ENCODE measurements at regions not wholly inside any gene's neighbourhood (a gene's known extent, or its start where the extent isn't known, plus 50 kb on each side); places are given as distances from the start of the nearest gene placed in this dataset.

DNA sequence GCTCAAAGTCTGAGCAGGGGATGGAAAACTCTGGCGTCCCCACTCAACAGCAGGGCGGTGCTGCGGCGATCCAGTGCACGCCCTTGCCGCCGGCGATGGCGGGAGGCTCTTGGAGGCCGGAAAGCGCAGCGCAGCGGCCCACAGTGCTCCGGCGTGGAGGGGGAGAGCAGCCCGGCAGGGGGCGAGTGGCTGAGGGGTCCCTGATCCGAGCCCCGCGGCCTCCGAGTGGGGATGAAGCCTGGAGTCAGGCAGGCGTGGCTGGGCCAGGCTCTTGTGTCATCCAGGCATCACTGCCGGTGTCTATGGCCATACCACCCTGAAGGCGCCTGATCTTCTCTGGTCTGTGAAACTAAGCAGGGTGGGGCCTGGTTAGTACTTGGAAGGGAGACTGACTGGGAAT, 183.1 kb downstream of the ALG10 start:
- Histone ChIP-seq H3K27ac (no peak overlapping the region), H3K27me3 (no peaks in the 10 kb centered on the region), H3K4me1 (no peaks in the 10 kb centered on the region), H3K36me3 (no peaks in the 10 kb centered on the region), H3K9me3 (peaks cover 0 to 12% (median 0%) of the 10 kb centered on the region in 4 donors), H3K4me3 (no peak overlapping the region)
- no peak for DNase-seq
- TF ChIP-seq EP300 (IDR thresholded peaks at IDR 0.05) (no peak), POLR2AphosphoS5 (IDR thresholded peaks at IDR 0.05) (no peak), POLR2A (IDR thresholded peaks at IDR 0.05) (no peak)
- TF ChIP-seq, protein P1, sequence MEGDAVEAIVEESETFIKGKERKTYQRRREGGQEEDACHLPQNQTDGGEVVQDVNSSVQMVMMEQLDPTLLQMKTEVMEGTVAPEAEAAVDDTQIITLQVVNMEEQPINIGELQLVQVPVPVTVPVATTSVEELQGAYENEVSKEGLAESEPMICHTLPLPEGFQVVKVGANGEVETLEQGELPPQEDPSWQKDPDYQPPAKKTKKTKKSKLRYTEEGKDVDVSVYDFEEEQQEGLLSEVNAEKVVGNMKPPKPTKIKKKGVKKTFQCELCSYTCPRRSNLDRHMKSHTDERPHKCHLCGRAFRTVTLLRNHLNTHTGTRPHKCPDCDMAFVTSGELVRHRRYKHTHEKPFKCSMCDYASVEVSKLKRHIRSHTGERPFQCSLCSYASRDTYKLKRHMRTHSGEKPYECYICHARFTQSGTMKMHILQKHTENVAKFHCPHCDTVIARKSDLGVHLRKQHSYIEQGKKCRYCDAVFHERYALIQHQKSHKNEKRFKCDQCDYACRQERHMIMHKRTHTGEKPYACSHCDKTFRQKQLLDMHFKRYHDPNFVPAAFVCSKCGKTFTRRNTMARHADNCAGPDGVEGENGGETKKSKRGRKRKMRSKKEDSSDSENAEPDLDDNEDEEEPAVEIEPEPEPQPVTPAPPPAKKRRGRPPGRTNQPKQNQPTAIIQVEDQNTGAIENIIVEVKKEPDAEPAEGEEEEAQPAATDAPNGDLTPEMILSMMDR (IDR thresholded peaks at IDR 0.05), result no peak
- WGBS, 5 donors, result 91 to 94% (median 91%) methylated on average over 21 to 24 of the region's 24 CpGs
- intact Hi-C loops (cut with DNase I; ENCODE audit: low total_unique reads), result no loop called here

DNA sequence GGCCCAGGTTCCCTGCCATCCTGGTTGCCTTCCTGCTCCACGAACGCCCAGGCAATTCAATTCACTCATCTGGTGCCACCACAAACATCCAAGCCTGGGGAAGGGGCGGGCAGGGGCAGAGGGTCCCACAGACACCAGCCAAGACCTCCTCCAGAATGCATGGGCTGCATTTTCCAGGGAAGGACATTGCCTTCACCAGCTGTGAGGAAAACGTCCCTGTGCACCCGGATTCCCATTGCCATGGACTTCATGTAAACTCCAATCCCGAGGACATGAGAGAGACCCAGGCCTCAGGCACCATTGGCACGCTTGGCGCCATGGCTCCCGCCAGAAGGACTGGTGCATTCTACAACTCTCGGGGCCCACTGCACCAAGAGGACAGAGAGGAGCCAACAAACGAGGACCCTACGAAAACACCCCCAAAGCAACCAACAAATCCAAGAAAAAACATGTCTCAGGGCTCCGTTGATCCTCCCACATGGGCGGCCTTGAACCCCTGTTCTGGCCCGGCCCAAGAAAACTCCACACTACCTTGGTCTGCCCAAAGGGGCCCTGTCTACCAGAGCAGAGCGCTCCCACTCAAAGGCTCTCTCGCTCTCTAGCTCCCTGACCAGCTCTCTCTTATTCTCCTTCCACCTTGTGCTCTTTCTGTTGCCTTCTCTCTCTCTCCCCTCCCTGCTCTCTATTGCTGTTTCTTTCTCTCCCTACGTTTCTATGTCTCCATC, 183.9 kb downstream of the ALG10 start:
- TF ChIP-seq POLR2AphosphoS5 (IDR thresholded peaks at IDR 0.05) (no peak), POLR2A (IDR thresholded peaks at IDR 0.05) (no peak), EP300 (IDR thresholded peaks at IDR 0.05) (no peak)
- TF ChIP-seq, protein P1 (IDR thresholded peaks at IDR 0.05), result no peak

DNA sequence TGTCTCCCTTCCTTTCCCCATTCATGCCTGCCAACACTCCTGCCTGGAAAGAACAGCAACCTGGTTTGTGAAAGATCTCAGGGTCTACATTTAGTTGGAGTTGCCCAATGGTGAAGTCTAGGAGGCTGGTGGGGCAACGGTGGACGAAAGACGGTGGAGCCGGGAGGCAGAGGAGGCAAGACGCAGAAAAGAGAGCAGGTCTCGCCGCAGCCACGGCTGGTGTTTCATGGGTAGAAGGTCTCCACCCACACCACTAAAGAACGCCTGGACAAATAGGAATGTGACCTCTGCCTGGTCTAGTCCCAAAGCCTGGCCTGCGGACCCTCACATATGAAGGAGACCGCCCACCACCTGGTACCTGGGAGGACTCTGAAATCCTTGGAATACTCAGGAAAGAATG, 185.6 kb downstream of the ALG10 start:
- Histone ChIP-seq H3K4me3 (no peak overlapping the region), H3K36me3 (no peaks in the 10 kb centered on the region), H3K9me3 (peaks cover 0 to 24% (median 0%) of the 10 kb centered on the region in 4 donors), H3K27me3 (no peaks in the 10 kb centered on the region), H3K4me1 (no peaks in the 10 kb centered on the region), H3K27ac (no peak overlapping the region)
- intact Hi-C loops (cut with DNase I; ENCODE audit: low total_unique reads), result no loop called here
- 89 to 97% (median 93%) methylated on average over 11 of the region's 11 CpGs for WGBS, 5 donors
- TF ChIP-seq EP300 (IDR thresholded peaks at IDR 0.05) (no peak), POLR2AphosphoS5 (IDR thresholded peaks at IDR 0.05) (no peak), POLR2A (IDR thresholded peaks at IDR 0.05) (no peak)
- TF ChIP-seq, protein P1 (IDR thresholded peaks at IDR 0.05), result no peak
- no peak for DNase-seq

More for the DNA sequence above, 183.9 kb downstream of the ALG10 start:
- intact Hi-C loops (cut with DNase I; ENCODE audit: low total_unique reads), result no loop called here
- Histone ChIP-seq H3K9me3 (peaks cover 0 to 20% (median 0%) of the 10 kb centered on the region in 4 donors), H3K27ac (no peak overlapping the region), H3K36me3 (no peaks in the 10 kb centered on the region), H3K4me3 (no peak overlapping the region), H3K27me3 (no peaks in the 10 kb centered on the region), H3K4me1 (no peaks in the 10 kb centered on the region)
- no peak for DNase-seq
- 70 to 76% (median 71%) methylated on average over 16 to 18 of the region's 18 CpGs for WGBS, 5 donors

DNA sequence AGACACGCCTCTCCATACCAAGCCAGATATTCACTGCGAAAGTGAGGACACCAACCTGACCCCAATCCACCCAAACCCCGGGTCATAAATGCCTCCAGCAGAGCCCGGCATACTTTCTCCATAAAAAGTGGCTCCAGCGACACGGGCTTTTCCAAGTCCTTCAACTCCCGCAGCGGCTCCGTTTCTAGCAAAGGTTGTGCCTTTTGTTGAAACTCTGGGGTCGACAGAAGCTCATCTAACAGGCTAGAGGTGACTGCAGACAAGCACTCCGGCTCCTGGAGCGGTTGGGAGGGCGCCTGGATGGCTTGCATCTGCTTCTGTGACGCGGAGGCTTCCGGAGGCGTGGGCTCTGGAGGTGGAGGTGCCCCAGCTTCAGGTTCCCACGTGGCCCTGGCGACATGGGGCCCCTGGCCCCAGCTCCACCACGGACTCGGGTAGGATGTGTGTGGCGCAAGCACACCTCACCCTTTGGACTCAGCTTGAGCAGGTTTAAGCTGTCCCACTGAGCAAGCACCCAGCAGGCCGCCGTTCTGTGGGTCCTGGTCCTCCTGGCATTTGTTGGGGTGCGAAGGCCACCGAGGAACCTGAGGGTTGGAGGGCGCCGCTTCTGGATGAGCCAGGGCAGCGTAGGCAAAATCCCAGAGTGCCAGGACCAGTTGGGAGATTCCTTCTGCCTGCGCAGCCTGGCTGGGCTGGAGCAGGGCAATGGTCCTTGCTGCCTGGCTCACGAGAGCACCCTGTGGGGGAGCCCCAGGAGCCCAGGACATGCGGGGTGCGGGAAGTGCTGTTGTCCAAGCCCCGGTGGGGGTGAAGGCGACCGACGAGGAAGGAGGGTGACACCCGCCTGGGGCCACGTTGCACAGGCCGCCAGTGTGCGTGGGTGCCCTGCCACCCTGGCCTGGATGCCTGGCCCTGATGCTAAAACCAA, 186.3 kb downstream of the ALG10 start:
- Histone ChIP-seq H3K9me3 (peaks cover 0 to 24% (median 0%) of the 10 kb centered on the region in 4 donors), H3K27ac (no peak overlapping the region), H3K36me3 (no peaks in the 10 kb centered on the region), H3K4me3 (no peak overlapping the region), H3K27me3 (no peaks in the 10 kb centered on the region), H3K4me1 (no peaks in the 10 kb centered on the region)
- no peak for TF ChIP-seq POLR2AphosphoS5 (IDR thresholded peaks at IDR 0.05)
- WGBS, 5 donors, result 78 to 85% (median 83%) methylated on average over 23 to 41 of the region's 41 CpGs
- no peak for DNase-seq
- intact Hi-C loops (cut with DNase I; ENCODE audit: low total_unique reads), result no loop called here

Measured in stomach (tissue), 8 donors.